Colonic mucosa (tissue), 4 donors: ENCODE measurements at regions not wholly inside any gene's neighbourhood (a gene's known extent, or its start where the extent isn't known, plus 50 kb on each side); places are given as distances from the start of the nearest gene placed in this dataset.

ENCODE experiments used
- DNase-seq: peaks from one replicate; pipeline ENCODE4 v3.0.0-alpha.2; 2020
- H3K27ac ChIP-seq: fragments of 200-600 bp; one replicate; pipeline ENCODE4 v1.8.0; 2021
- H3K27me3 ChIP-seq: fragments of 200-600 bp; one replicate; pipeline ENCODE4 v1.8.0; 2021
- H3K36me3 ChIP-seq: fragments of 200-600 bp; one replicate; pipeline ENCODE4 v1.8.0; 2021
- H3K4me1 ChIP-seq: fragments of 200-600 bp; one replicate; pipeline ENCODE4 v1.8.0; 2021; ENCODE audit warnings: mild to moderate bottlenecking
- H3K4me3 ChIP-seq: fragments of 200-600 bp; one replicate; pipeline ENCODE4 v1.8.0; 2021
- H3K9ac ChIP-seq, 2 donors: one replicate each; pipeline ENCODE4 v1.7.0; 2013; ENCODE audit warnings: control low read depth in 2 of 2, low read depth in 2 of 2, low read length in 2 of 2
- H3K9me3 ChIP-seq: fragments of 200-600 bp; one replicate; pipeline ENCODE4 v1.8.0; 2021
- intact Hi-C: fragments of 100-400 bp; cut with DNase I; formaldehyde crosslinking; loops from one replicate; pipeline ENCODE4 v1.14.1; 2022
- TF ChIP-seq, protein P1 (sequence below): fragments of 200-600 bp; IDR thresholded peaks from one replicate; pipeline ENCODE4 v1.8.0; 2022; ENCODE audit warnings: antibody characterized with exemption, mild to moderate bottlenecking
- donor health status: healthy.
- donor health status: DM: no; HTN: no; CAD: no.
- donor health status: DM: no; HTN: no; CAD: no.

DNA sequence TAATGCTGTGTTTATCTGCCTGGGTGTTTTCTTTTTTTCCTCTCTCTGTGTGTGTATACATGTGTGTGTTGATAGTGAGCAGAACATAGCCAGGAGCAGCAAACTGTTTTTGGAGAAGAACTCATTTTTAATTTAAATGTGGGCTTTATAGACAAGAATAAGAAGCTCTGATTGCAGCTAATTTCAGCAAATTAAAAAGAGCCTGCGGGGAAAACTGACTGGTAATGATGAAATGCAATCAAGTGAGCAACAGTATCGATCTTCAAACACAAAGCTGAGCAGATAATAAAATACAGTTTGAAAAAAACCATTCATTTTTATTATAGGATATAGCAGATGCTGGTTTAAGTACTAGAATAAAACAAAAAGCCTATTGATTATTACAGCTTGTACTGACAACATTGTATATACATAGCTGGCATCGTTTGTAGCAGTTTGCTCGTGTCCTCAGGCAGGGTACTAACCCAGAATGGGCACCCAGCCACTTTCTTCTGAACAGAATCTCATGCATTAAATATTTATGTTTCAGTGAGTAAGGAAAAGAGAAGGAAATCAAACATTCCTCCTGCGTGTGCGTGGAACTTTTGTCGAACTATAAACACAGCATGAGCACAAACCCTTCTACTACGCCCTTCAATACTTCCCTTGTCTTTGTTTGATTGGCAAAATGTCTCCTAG, 73.5 kb upstream of the ZFP42 start:
- DNase-seq = no peak
- H3K9ac ChIP-seq = no peak overlapping the region
- H3K4me3 ChIP-seq = no peak overlapping the region
- no peaks in the 10 kb centered on the region for H3K36me3 ChIP-seq
- TF ChIP-seq, protein P1, sequence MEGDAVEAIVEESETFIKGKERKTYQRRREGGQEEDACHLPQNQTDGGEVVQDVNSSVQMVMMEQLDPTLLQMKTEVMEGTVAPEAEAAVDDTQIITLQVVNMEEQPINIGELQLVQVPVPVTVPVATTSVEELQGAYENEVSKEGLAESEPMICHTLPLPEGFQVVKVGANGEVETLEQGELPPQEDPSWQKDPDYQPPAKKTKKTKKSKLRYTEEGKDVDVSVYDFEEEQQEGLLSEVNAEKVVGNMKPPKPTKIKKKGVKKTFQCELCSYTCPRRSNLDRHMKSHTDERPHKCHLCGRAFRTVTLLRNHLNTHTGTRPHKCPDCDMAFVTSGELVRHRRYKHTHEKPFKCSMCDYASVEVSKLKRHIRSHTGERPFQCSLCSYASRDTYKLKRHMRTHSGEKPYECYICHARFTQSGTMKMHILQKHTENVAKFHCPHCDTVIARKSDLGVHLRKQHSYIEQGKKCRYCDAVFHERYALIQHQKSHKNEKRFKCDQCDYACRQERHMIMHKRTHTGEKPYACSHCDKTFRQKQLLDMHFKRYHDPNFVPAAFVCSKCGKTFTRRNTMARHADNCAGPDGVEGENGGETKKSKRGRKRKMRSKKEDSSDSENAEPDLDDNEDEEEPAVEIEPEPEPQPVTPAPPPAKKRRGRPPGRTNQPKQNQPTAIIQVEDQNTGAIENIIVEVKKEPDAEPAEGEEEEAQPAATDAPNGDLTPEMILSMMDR = no peak
- no peaks in the 10 kb centered on the region for H3K9me3 ChIP-seq
- intact Hi-C loops = no loop called here
- no peaks in the 10 kb centered on the region for H3K4me1 ChIP-seq
- H3K27ac ChIP-seq = no peak overlapping the region
- H3K27me3 ChIP-seq = no peaks in the 10 kb centered on the region

DNA sequence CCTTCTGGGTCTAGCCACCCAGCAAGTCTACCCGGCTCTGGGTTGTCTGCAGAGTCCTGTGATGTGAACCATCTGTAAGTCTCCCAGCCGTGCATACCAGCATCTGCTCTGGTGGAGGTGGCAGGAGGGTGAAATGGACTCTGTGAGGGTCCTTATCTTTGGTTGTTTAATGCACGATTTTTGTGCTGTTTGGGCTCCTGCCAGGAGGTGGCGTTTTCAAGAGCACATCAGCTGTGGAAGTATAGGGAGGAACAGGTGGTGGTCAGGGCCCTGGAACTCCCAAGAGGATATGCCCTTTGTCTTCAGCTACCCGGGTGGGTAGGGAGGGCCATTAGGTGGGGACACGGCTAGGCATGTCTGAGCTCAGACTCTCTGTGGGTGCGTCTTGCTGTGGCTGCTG, 66.5 kb upstream of the ZFP42 start:
- Histone ChIP-seq H3K9me3 (no peaks in the 10 kb centered on the region), H3K4me3 (no peak overlapping the region), H3K4me1 (no peaks in the 10 kb centered on the region), H3K27me3 (no peaks in the 10 kb centered on the region), H3K9ac (no peak overlapping the region), H3K27ac (no peak overlapping the region), H3K36me3 (no peaks in the 10 kb centered on the region)
- no peak for DNase-seq
- intact Hi-C loops = no loop called here
- TF ChIP-seq, protein P1 = no peak

DNA sequence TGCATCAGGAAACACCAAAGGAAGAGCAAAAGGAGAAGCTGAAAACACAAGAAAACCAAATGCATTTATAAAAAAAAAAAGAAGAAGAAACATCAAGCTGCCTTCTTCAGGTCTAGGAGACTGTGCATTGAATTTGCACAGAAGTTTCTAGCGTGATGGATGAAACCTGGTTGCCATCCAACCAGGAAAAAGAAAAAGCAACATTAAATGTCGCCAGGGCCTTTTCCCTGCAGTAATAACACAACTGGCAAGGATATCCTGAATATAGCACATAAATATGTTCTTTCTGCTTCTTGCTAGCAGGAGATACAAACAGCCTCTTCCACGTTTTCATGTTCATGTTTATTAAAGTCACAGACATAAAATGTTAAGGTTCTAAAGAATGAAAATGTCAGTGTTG, 60.8 kb upstream of the ZFP42 start:
- Histone ChIP-seq H3K9me3 (no peaks in the 10 kb centered on the region), H3K27me3 (no peaks in the 10 kb centered on the region), H3K9ac (no peak overlapping the region), H3K4me3 (no peak overlapping the region), H3K27ac (no peak overlapping the region), H3K36me3 (no peaks in the 10 kb centered on the region), H3K4me1 (no peaks in the 10 kb centered on the region)
- TF ChIP-seq, protein P1 = no peak
- intact Hi-C loops = no loop called here
- no peak for DNase-seq

DNA sequence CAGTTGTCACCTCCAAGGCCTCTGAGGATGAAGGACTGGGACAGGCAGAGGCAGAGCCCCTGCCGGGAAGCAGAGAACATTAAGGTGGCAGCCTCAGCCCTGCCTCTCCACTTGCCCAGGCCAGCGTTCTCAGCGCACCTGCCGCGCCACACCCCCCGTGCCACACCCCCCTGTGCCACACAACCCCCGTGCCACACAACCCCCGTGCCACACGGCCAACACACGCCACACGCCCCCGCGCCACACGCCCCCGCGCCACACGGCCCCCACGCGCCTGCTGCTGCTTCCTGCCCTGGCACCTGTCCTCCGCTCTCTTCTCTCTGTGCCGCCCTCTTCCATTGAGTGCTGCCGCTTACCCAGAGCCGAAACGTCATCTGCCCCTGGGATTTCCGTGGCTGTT, 58.0 kb upstream of the ZFP42 start:
- H3K36me3 ChIP-seq = no peaks in the 10 kb centered on the region
- no peaks in the 10 kb centered on the region for H3K9me3 ChIP-seq
- H3K27ac ChIP-seq = no peak overlapping the region
- H3K9ac ChIP-seq = no peak overlapping the region
- no peak for DNase-seq
- no peaks in the 10 kb centered on the region for H3K4me1 ChIP-seq
- no peak overlapping the region for H3K4me3 ChIP-seq
- TF ChIP-seq, protein P1 = no peak
- no peaks in the 10 kb centered on the region for H3K27me3 ChIP-seq
- intact Hi-C loops = no loop called here

DNA sequence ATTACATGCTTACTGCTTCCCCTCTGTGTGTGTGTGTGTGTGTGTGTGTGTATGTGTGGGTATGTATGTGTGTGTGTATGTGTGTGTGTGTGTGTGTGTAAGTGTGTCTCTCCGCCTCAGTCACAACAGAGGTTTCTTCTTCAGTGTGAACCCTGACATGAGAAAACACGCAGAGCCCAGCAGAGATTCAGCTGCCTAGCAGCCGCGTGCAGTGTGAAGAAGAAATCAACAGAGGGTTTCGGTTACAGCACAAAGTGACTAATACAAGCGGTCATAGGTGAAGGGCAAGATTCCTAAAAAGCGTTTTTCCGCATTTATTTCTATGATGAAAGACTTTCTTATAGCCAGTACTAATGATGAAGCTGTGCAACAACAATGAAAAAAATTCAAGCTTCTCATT, 55.3 kb upstream of the ZFP42 start:
- Histone ChIP-seq H3K27ac (no peak overlapping the region), H3K4me1 (no peaks in the 10 kb centered on the region), H3K9ac (no peak overlapping the region), H3K9me3 (no peaks in the 10 kb centered on the region), H3K27me3 (no peaks in the 10 kb centered on the region), H3K4me3 (no peak overlapping the region), H3K36me3 (no peaks in the 10 kb centered on the region)
- intact Hi-C loops = no loop called here
- no peak for DNase-seq
- TF ChIP-seq, protein P1 = no peak
